Epithelial cell of proximal tubule (primary cell): ENCODE measurements at regions not wholly inside any gene's neighbourhood (a gene's known extent, or its start where the extent isn't known, plus 50 kb on each side); places are given as distances from the start of the nearest gene placed in this dataset.
"Not testable (repeated sequence)": the region's sequence is repeated elsewhere in the genome, so short reads cannot be mapped to it uniquely, and the experiment has no call there.

Experiments used
- DNase-seq: peaks from one replicate; pipeline ENCODE4 v3.0.0-alpha.2; 2011; ENCODE audit warnings: low read depth
- H3K4me3 ChIP-seq: 2 replicates; pipeline ENCODE4 v1.5.1; 2011; ENCODE audit warnings: low read depth, mild to moderate bottlenecking, low read length
- TF ChIP-seq, protein P1 (sequence below): conservative IDR thresholded peaks from 2 replicates; pipeline ENCODE4 v1.5.1; 2012; ENCODE audit warnings: low read depth, mild to moderate bottlenecking, low read length

DNA sequence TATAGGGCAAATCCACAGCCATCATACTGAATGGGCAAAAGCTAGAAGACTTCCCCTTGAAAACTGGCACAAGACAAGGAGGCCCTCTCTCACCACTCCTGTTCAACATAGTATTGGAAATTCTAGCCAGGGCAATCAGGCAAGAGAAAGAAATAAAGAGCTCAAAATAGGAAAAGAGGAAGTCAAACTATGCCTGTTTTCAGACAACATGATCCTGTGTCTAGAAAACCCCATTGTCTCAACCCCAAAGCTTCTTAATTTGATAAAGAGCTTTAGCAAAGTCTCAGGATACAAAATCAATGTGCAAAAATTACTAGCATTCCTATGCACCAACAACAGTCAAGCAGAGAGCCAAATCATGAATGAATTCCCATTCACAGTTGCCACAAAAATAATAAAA, 160.3 kb downstream of the CXXC4 start:
- TF ChIP-seq, protein P1, sequence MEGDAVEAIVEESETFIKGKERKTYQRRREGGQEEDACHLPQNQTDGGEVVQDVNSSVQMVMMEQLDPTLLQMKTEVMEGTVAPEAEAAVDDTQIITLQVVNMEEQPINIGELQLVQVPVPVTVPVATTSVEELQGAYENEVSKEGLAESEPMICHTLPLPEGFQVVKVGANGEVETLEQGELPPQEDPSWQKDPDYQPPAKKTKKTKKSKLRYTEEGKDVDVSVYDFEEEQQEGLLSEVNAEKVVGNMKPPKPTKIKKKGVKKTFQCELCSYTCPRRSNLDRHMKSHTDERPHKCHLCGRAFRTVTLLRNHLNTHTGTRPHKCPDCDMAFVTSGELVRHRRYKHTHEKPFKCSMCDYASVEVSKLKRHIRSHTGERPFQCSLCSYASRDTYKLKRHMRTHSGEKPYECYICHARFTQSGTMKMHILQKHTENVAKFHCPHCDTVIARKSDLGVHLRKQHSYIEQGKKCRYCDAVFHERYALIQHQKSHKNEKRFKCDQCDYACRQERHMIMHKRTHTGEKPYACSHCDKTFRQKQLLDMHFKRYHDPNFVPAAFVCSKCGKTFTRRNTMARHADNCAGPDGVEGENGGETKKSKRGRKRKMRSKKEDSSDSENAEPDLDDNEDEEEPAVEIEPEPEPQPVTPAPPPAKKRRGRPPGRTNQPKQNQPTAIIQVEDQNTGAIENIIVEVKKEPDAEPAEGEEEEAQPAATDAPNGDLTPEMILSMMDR, result no peak
- no peak overlapping the region for H3K4me3 ChIP-seq
- DNase-seq, result no peak

DNA sequence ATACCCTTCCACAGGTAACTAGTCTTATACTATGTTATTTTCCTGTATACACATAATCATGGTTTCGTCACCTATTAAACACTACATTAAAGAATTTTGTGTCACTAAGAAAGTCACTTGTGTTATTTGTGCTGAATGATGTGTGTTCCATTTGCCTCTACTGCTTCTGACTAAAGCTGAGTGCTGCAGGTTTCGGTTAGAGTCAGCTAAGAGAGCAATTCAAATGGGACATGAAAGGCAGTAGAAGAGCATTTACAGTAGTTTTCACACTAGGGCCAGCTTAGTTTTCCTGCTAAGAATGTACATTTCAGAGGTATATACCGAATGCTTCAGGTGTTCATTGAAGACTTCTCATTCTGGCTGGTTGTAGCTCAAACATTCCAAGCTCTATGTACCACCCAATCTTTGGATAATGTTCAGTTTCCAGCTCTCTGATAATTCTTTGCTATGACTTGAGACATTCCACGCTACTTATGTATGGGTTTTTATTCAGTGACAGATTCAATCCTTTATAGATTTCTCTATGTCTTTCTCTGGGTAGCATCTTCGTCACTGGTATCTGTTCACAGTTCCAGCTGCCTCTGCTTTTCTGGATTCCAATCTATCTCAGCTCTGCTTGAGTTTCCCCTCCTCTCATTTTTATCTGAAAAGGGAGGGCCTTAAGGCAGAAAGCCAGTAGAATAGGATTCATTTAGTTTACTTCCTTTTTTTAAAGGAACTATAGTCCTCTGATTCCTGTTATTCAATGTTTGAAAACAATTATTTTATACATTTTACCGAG, 164.4 kb downstream of the CXXC4 start:
- DNase-seq, result no peak
- TF ChIP-seq, protein P1, result no peak
- H3K4me3 ChIP-seq, result no peak overlapping the region

DNA sequence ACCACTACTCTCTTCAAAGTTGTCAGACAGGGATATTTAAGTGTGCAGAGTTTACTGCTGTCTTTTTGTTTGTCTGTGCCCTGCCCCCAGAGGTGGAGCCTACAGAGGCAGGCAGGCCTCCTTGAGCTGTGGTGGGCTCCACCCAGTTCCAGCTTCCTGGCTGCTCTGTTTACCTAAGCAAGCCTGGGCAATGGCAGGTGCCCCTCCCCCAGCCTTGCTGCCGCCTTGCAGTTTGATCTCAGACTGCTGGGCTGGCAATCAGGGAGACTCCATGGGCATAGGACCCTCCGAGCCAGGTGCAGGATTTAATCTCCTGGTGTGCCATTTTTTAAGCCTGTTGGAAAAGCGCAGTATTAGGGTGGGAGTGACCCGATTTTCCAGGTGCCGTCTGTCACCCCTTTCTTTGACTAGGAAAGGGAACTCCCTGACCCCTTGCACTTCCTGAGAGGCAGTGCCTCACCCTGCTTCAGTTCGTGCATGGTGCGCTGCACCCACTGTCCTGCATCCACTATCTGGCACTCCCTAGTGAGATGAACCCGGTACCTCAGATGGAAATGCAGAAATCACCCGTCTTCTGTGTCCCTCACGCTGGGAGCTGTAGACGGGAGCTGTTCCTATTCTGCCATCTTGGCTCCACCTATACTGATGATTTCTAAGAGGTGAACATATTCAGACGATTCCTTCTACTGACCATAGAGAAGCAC, 167.6 kb downstream of the CXXC4 start:
- DNase-seq, H3K4me3 ChIP-seq: not testable (repeated sequence)

DNA sequence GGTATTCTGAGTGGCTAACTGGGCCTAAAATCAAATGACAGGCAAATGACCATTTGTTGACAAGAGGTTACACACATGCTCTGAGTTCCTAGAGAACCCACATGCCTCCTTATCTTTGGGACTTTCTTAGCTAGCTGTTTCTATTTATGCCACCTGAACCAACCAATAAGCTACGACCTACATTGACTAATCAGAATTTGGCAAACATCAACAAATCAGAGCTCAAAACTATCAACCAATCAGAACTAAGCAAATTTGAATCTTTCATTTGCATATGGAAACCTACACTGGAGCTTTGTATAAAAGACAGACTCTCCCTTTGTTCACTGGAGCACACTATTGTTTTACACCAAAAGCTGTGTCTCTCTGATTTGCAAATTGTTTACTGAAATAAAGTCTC, 192.0 kb downstream of the CXXC4 start:
- no peak overlapping the region for H3K4me3 ChIP-seq
- TF ChIP-seq, protein P1, result no peak
- DNase-seq, result no peak

DNA sequence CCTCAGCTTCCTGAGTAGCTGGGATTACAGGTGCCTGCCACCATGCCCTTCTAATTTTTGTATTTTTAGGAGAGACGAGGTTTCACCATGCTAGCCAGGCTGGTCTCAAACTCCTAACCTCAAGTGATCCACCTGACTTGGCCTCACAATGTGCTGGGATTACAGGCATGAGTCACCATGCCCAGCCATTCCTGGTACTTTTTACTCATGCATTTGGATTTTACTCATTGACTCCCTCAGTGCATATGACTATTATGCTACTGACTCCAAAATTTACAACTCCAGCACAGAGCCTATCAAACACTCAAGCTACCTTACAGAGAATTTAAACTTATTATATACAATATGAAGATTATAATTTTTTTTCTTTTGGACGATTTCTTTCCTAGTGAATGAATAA, 199.9 kb downstream of the CXXC4 start:
- TF ChIP-seq, protein P1, result no peak
- no peak overlapping the region for H3K4me3 ChIP-seq
- no peak for DNase-seq

DNA sequence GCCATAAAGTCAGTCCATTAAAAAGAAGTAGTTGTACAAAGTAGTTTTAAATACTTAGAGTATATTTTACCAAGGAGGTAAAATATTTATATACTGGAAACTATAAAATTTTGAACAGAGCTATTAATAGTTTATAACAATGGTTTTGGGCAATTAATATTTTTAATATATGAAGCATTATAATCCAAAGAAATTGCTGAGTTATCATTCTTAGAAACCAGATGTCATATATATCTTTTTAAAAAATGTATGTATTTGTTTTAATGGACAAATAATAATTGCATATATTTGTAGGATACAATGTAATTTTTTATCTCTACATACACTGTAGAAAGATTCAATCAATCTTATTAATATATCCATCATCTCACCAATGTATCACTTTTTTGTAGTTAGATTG, 207.8 kb downstream of the CXXC4 start:
- TF ChIP-seq, protein P1, result no peak
- no peak overlapping the region for H3K4me3 ChIP-seq
- no peak for DNase-seq

DNA sequence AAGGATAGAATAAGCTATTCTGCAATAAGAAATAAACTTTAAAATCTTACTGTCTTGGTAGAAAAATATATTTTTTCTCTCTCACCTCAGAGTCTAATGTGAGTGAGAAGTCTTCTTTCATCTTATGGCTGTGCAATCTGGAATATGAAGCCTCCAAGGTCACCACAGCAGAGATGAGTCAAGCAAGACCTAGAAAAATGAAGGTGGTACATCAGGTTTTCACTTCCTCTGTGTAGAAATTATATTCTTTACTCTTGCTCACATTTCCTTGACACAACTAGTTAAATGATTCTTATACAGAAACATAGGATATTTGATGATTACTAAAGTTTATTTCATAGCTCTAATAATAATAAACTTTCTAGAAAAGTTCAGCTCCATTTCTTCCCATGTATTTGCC, 211.4 kb downstream of the CXXC4 start:
- TF ChIP-seq, protein P1, result no peak
- DNase-seq, result no peak
- no peak overlapping the region for H3K4me3 ChIP-seq
